Activated CD4-positive, alpha-beta T cell treated with anti-CD3 and anti-CD28 coated beads for 36 hours (primary cell): ENCODE measurements at regions not wholly inside any gene's neighbourhood (a gene's known extent, or its start where the extent isn't known, plus 50 kb on each side); places are given as distances from the start of the nearest gene placed in this dataset.

ENCODE experiments used
- ATAC-seq: fragments of 200-7000 bp; cut with Tn5 transposase; one replicate; pipeline ENCODE4 v1.10.0; 2021; ENCODE audit warnings: mild to moderate bottlenecking, moderate library complexity
- CTCF ChIA-PET: fragments of 350-600 bp; sonication (Branson Sonifier 250); formaldehyde crosslinking; loops from one replicate; lab custom pipeline; 2021; ENCODE audit warnings: antibody characterized with exemption; lab: Charles Lee
- POLR2A ChIA-PET: fragments of 350-600 bp; sonication (Branson Sonifier 250); formaldehyde crosslinking; loops from one replicate; lab custom pipeline; 2021; ENCODE audit warnings: antibody characterized with exemption, inconsistent platforms; lab: Charles Lee
- DNase-seq: peaks from one replicate; pipeline ENCODE4 v3.0.0-alpha.2; 2020
- H3K27ac Mint-ChIP-seq: one replicate; pipeline ENCODE4 v1.8.0; 2021; ENCODE audit warnings: mixed read lengths
- H3K27me3 Mint-ChIP-seq: one replicate; pipeline ENCODE4 v1.8.0; 2021; ENCODE audit warnings: mixed read lengths
- H3K36me3 Mint-ChIP-seq: one replicate; pipeline ENCODE4 v1.8.0; 2021; ENCODE audit warnings: low read depth, mixed read lengths
- H3K4me1 Mint-ChIP-seq: one replicate; pipeline ENCODE4 v1.8.0; 2021; ENCODE audit warnings: mixed read lengths
- H3K4me3 Mint-ChIP-seq: one replicate; pipeline ENCODE4 v1.8.0; 2021; ENCODE audit warnings: mild to moderate bottlenecking, moderate library complexity, mixed read lengths
- H3K9me3 Mint-ChIP-seq: one replicate; pipeline ENCODE4 v1.8.0; 2021; ENCODE audit warnings: low read depth, mixed read lengths
- intact Hi-C, 2 experiments: fragments of 100-400 bp; cut with DNase I in 1 of 2; cut with micrococcal nuclease in 1 of 2; formaldehyde crosslinking; loops; one replicate each; pipeline versions ENCODE4 v1.14.2 to v1.15.1; 2022 to 2024; cut with DNase I, micrococcal nuclease

GRCh38 chr18:34280000-34280399, 55.3 kb upstream of the NOL4 start:
- no peak for ATAC-seq
- no peak overlapping the region for H3K4me3 Mint-ChIP-seq
- H3K27ac Mint-ChIP-seq, result no peak overlapping the region
- no peaks in the 10 kb centered on the region for H3K27me3 Mint-ChIP-seq
- no peaks in the 10 kb centered on the region for H3K4me1 Mint-ChIP-seq
- ChIA-PET POLR2A (no interaction called here), CTCF (no interaction called here)
- H3K9me3 Mint-ChIP-seq, result no peaks in the 10 kb centered on the region
- intact Hi-C loops, result no loop called here
- no peaks in the 10 kb centered on the region for H3K36me3 Mint-ChIP-seq
- no peak for DNase-seq

- intact Hi-C loops, result no loop called here
- H3K9me3 Mint-ChIP-seq, result no peaks in the 10 kb centered on the region
- CTCF ChIA-PET, result no interaction called here
- POLR2A ChIA-PET, result no interaction called here
- no peaks in the 10 kb centered on the region for H3K27me3 Mint-ChIP-seq
- H3K4me1 Mint-ChIP-seq, result no peaks in the 10 kb centered on the region
- no peak for DNase-seq
- no peaks in the 10 kb centered on the region for H3K36me3 Mint-ChIP-seq
- H3K27ac Mint-ChIP-seq, result no peak overlapping the region
- no peak for ATAC-seq
- no peak overlapping the region for H3K4me3 Mint-ChIP-seq
Observed at GRCh38 chr18:34280653-34281052, 55.9 kb upstream of the NOL4 start.

GRCh38 chr18:34281290-34281689, 56.6 kb upstream of the NOL4 start:
- POLR2A ChIA-PET, result no interaction called here
- CTCF ChIA-PET, result no interaction called here
- Mint-ChIP-seq H3K36me3 (no peaks in the 10 kb centered on the region), H3K27me3 (no peaks in the 10 kb centered on the region), H3K27ac (no peak overlapping the region), H3K4me3 (no peak overlapping the region), H3K4me1 (no peaks in the 10 kb centered on the region), H3K9me3 (no peaks in the 10 kb centered on the region)
- DNase-seq (no peak), ATAC-seq (no peak)
- intact Hi-C loops, result no loop called here

GRCh38 chr18:34281722-34282121, 57.0 kb upstream of the NOL4 start:
- ChIA-PET POLR2A (no interaction called here), CTCF (no interaction called here)

GRCh38 chr18:34283506-34283905, 58.8 kb upstream of the NOL4 start:
- no peaks in the 10 kb centered on the region for H3K4me1 Mint-ChIP-seq
- DNase-seq (no peak), ATAC-seq (no peak)
- H3K36me3 Mint-ChIP-seq, result no peaks in the 10 kb centered on the region
- peaks cover 6% of the 10 kb centered on the region for H3K9me3 Mint-ChIP-seq
- H3K27me3 Mint-ChIP-seq, result no peaks in the 10 kb centered on the region
- POLR2A ChIA-PET, result no interaction called here
- intact Hi-C loops, result no loop called here
- no peak overlapping the region for H3K27ac Mint-ChIP-seq
- no peak overlapping the region for H3K4me3 Mint-ChIP-seq
- CTCF ChIA-PET, result no interaction called here

More at GRCh38 chr18:34281722-34282121, 57.0 kb upstream of the NOL4 start:
- Mint-ChIP-seq H3K9me3 (no peaks in the 10 kb centered on the region), H3K4me1 (no peaks in the 10 kb centered on the region), H3K4me3 (no peak overlapping the region), H3K36me3 (no peaks in the 10 kb centered on the region), H3K27me3 (no peaks in the 10 kb centered on the region), H3K27ac (no peak overlapping the region)
- intact Hi-C loops, result no loop called here
- DNase-seq (no peak), ATAC-seq (no peak)

- ChIA-PET POLR2A (no interaction called here), CTCF (no interaction called here)
- peaks cover 10% of the 10 kb centered on the region for H3K9me3 Mint-ChIP-seq
- no peak for ATAC-seq
- no peaks in the 10 kb centered on the region for H3K4me1 Mint-ChIP-seq
- intact Hi-C loops, result no loop called here
- H3K4me3 Mint-ChIP-seq, result no peak overlapping the region
- no peaks in the 10 kb centered on the region for H3K36me3 Mint-ChIP-seq
- DNase-seq, result no peak
- H3K27me3 Mint-ChIP-seq, result no peaks in the 10 kb centered on the region
- H3K27ac Mint-ChIP-seq, result no peak overlapping the region
Observed at GRCh38 chr18:34287825-34288224, 63.1 kb upstream of the NOL4 start.

GRCh38 chr18:34292594-34292993, 67.9 kb upstream of the NOL4 start:
- no peaks in the 10 kb centered on the region for H3K27me3 Mint-ChIP-seq
- DNase-seq (no peak), ATAC-seq (no peak)
- no peaks in the 10 kb centered on the region for H3K36me3 Mint-ChIP-seq
- no peaks in the 10 kb centered on the region for H3K4me1 Mint-ChIP-seq
- POLR2A ChIA-PET, result no interaction called here
- H3K4me3 Mint-ChIP-seq, result no peak overlapping the region
- H3K27ac Mint-ChIP-seq, result no peak overlapping the region
- CTCF ChIA-PET, result no interaction called here
- intact Hi-C loops, result no loop called here
- H3K9me3 Mint-ChIP-seq, result peaks cover 16% of the 10 kb centered on the region

GRCh38 chr18:34297287-34297686, 72.6 kb upstream of the NOL4 start:
- ChIA-PET CTCF (interaction anchor here (0.8 kb wide), 1 partner anchor 27 kb away, joined by 3 read pairs; no protein-coding TSS in a partner anchor), POLR2A (no interaction called here)
- no peak for DNase-seq
- no peaks in the 10 kb centered on the region for H3K27me3 Mint-ChIP-seq
- no peak overlapping the region for H3K4me3 Mint-ChIP-seq
- peaks cover 7% of the 10 kb centered on the region for H3K9me3 Mint-ChIP-seq
- no peaks in the 10 kb centered on the region for H3K4me1 Mint-ChIP-seq
- no peak overlapping the region for H3K27ac Mint-ChIP-seq
- H3K36me3 Mint-ChIP-seq, result no peaks in the 10 kb centered on the region
- no peak for ATAC-seq
- intact Hi-C loops, result no loop called here

- intact Hi-C loops, result loop anchor here in 1 of 2 experiments (10.0 kb wide), 1 partner anchor 55 kb away; no protein-coding TSS in a partner anchor
Observed at GRCh38 chr18:34299828-34300227, 75.1 kb upstream of the NOL4 start.

GRCh38 chr18:34311468-34311867, 86.8 kb upstream of the NOL4 start:
- POLR2A ChIA-PET, result no interaction called here
- H3K36me3 Mint-ChIP-seq, result no peaks in the 10 kb centered on the region

More at GRCh38 chr18:34299828-34300227, 75.1 kb upstream of the NOL4 start:
- Mint-ChIP-seq H3K36me3 (no peaks in the 10 kb centered on the region), H3K27me3 (no peaks in the 10 kb centered on the region), H3K9me3 (peaks cover 7% of the 10 kb centered on the region), H3K4me1 (no peaks in the 10 kb centered on the region), H3K27ac (no peak overlapping the region), H3K4me3 (no peak overlapping the region)
- CTCF ChIA-PET, result no interaction called here
- no peak for DNase-seq
- POLR2A ChIA-PET, result no interaction called here
- no peak for ATAC-seq

GRCh38 chr18:34314847-34315246, 90.1 kb upstream of the NOL4 start:
- ATAC-seq, result no peak
- H3K4me3 Mint-ChIP-seq, result no peak overlapping the region
- ChIA-PET POLR2A (no interaction called here), CTCF (no interaction called here)
- DNase-seq, result no peak
- H3K27ac Mint-ChIP-seq, result no peak overlapping the region
- no peaks in the 10 kb centered on the region for H3K27me3 Mint-ChIP-seq
- intact Hi-C loops, result no loop called here
- H3K9me3 Mint-ChIP-seq, result peaks cover 3% of the 10 kb centered on the region
- no peaks in the 10 kb centered on the region for H3K36me3 Mint-ChIP-seq
- no peaks in the 10 kb centered on the region for H3K4me1 Mint-ChIP-seq

More at GRCh38 chr18:34311468-34311867, 86.8 kb upstream of the NOL4 start:
- ATAC-seq, result no peak
- no peak overlapping the region for H3K27ac Mint-ChIP-seq
- H3K4me3 Mint-ChIP-seq, result no peak overlapping the region
- H3K4me1 Mint-ChIP-seq, result no peaks in the 10 kb centered on the region
- CTCF ChIA-PET, result no interaction called here
- peaks cover 4% of the 10 kb centered on the region for H3K9me3 Mint-ChIP-seq
- DNase-seq, result no peak
- intact Hi-C loops, result no loop called here
- no peaks in the 10 kb centered on the region for H3K27me3 Mint-ChIP-seq

- no peaks in the 10 kb centered on the region for H3K4me1 Mint-ChIP-seq
- H3K27ac Mint-ChIP-seq, result no peak overlapping the region
- ATAC-seq (no peak), DNase-seq (no peak)
- H3K9me3 Mint-ChIP-seq, result peaks cover 3% of the 10 kb centered on the region
- H3K27me3 Mint-ChIP-seq, result no peaks in the 10 kb centered on the region
- intact Hi-C loops, result no loop called here
- H3K4me3 Mint-ChIP-seq, result no peak overlapping the region
- no peaks in the 10 kb centered on the region for H3K36me3 Mint-ChIP-seq
- CTCF ChIA-PET, result no interaction called here
- POLR2A ChIA-PET, result no interaction called here
Observed at GRCh38 chr18:34315591-34316352, 91.1 kb upstream of the NOL4 start.
